Suprapubic skin (tissue), 4 donors: ENCODE measurements at regions not wholly inside any gene's neighbourhood (a gene's known extent, or its start where the extent isn't known, plus 50 kb on each side); places are given as distances from the start of the nearest gene placed in this dataset.

ENCODE experiments used
- DNase-seq, 2 donors: peaks; one replicate each; pipeline ENCODE4 v3.0.0-alpha.2; 2019; ENCODE audit warnings: low spot score in 2 of 2
- H3K27ac ChIP-seq: fragments of 200-600 bp; sonication (generic); one replicate; pipeline ENCODE4 v1.5.1; 2019
- H3K27me3 ChIP-seq: fragments of 200-600 bp; sonication (generic); one replicate; pipeline ENCODE4 v1.5.1; 2019
- H3K36me3 ChIP-seq: fragments of 200-600 bp; sonication (generic); one replicate; pipeline ENCODE4 v1.5.1; 2019
- H3K4me1 ChIP-seq: fragments of 200-600 bp; sonication (generic); one replicate; pipeline ENCODE4 v1.5.1; 2019
- H3K4me3 ChIP-seq: fragments of 200-600 bp; sonication (generic); one replicate; pipeline ENCODE4 v1.5.1; 2019; ENCODE audit warnings: mild to moderate bottlenecking
- H3K9me3 ChIP-seq: fragments of 200-600 bp; sonication (generic); one replicate; pipeline ENCODE4 v1.5.1; 2019
- EP300 ChIP-seq: sonication (generic); formaldehyde crosslinking; IDR thresholded peaks from one replicate; pipeline ENCODE4 v1.6.1; 2017; ENCODE audit warnings: antibody characterized with exemption
- POLR2A ChIP-seq, 2 donors: fragments of 450-650 bp; IDR thresholded peaks; one replicate each; pipeline ENCODE4 v1.6.1; 2017; ENCODE audit warnings: antibody characterized with exemption in 2 of 2, mild to moderate bottlenecking in 2 of 2, moderate library complexity in 2 of 2
- POLR2AphosphoS5 ChIP-seq, 3 donors: sonication (generic); formaldehyde crosslinking; IDR thresholded peaks; one replicate each; pipeline ENCODE4 v1.6.1; 2017; ENCODE audit warnings: antibody characterized with exemption in 3 of 3
- WGBS: methylation state at CpG from one replicate; pipeline ENCODE4 v1.1.5; 2018; 5-methylcytosine and 5-hydroxymethylcytosine counted together
- TF ChIP-seq, protein P1 (sequence below), 2 donors: fragments of 200-600 bp in 1 of 2; fragments of 450-650 bp in 1 of 2; sonication (generic) in 1 of 2; IDR thresholded peaks; one replicate each; pipeline ENCODE4 v1.5.1; 2016 to 2019; ENCODE audit warnings: antibody characterized with exemption in 2 of 2, mild to moderate bottlenecking in 1 of 2, moderate library complexity in 1 of 2

DNA sequence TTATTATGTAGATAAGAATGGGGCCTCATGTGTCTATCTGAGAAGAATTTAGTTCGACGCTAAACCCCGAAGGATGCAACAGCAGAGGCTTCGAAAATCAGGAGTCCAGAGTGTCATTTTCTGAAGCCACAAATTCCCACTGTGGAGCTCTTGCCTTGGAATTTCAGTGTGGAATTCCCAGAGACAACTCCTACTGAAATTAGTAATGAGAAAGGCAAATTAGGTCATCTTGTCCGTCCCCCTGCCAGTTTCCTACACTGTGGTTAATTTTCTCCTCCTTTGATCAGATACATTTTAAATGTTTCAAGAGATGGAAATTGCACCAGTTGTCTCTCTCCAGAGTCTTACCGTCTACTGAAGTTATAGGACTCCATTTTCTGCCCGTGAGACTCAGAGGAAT lies 633.6 kb downstream of the BNC2 start:
- WGBS = 66% methylated on average over 7 of the region's 7 CpGs
- peaks cover 7% of the 10 kb centered on the region for H3K4me1 ChIP-seq
- no peaks in the 10 kb centered on the region for H3K27me3 ChIP-seq
- H3K36me3 ChIP-seq = no peaks in the 10 kb centered on the region
- no peak overlapping the region for H3K27ac ChIP-seq
- TF ChIP-seq EP300 (no peak), POLR2AphosphoS5 (IDR thresholded peaks at IDR 0.05) (no peak), POLR2A (IDR thresholded peaks at IDR 0.05) (no peak)
- TF ChIP-seq, protein P1, sequence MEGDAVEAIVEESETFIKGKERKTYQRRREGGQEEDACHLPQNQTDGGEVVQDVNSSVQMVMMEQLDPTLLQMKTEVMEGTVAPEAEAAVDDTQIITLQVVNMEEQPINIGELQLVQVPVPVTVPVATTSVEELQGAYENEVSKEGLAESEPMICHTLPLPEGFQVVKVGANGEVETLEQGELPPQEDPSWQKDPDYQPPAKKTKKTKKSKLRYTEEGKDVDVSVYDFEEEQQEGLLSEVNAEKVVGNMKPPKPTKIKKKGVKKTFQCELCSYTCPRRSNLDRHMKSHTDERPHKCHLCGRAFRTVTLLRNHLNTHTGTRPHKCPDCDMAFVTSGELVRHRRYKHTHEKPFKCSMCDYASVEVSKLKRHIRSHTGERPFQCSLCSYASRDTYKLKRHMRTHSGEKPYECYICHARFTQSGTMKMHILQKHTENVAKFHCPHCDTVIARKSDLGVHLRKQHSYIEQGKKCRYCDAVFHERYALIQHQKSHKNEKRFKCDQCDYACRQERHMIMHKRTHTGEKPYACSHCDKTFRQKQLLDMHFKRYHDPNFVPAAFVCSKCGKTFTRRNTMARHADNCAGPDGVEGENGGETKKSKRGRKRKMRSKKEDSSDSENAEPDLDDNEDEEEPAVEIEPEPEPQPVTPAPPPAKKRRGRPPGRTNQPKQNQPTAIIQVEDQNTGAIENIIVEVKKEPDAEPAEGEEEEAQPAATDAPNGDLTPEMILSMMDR (IDR thresholded peaks at IDR 0.05) = no peak
- H3K4me3 ChIP-seq = no peak overlapping the region
- no peak for DNase-seq
- H3K9me3 ChIP-seq = no peaks in the 10 kb centered on the region

DNA sequence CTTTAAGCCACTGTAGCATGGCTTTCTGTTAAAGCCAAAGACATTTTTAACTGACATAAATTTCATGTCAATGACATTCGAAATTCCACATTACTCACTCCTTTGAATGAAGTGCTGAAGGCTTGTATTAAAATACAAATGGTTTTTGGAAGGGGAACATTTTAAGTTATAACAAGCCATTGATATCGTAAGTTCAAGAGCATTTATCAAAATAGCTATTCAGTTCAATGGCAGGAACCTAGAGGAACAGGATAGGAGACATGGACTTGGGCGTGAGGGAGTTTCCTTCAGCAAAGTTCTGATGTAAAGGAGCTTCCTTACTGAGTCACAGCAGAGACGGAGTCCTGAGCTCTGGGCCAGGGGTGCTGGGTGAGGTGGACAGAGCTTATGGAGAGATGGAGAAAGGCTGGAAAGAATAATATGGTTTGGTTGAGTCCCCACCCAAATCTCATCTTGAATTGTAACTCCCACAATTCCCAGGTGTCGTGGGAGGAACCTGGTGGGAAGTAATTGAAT lies 631.8 kb downstream of the BNC2 start:
- WGBS = 84% methylated on average over 5 of the region's 5 CpGs
- DNase-seq = no peak
- peaks cover 7% of the 10 kb centered on the region for H3K4me1 ChIP-seq
- no peak overlapping the region for H3K27ac ChIP-seq
- no peaks in the 10 kb centered on the region for H3K36me3 ChIP-seq
- H3K4me3 ChIP-seq = no peak overlapping the region
- H3K9me3 ChIP-seq = no peaks in the 10 kb centered on the region
- no peaks in the 10 kb centered on the region for H3K27me3 ChIP-seq
- TF ChIP-seq POLR2A (IDR thresholded peaks at IDR 0.05) (no peak), EP300 (no peak), POLR2AphosphoS5 (IDR thresholded peaks at IDR 0.05) (no peak)
- TF ChIP-seq, protein P1 (IDR thresholded peaks at IDR 0.05) = no peak

DNA sequence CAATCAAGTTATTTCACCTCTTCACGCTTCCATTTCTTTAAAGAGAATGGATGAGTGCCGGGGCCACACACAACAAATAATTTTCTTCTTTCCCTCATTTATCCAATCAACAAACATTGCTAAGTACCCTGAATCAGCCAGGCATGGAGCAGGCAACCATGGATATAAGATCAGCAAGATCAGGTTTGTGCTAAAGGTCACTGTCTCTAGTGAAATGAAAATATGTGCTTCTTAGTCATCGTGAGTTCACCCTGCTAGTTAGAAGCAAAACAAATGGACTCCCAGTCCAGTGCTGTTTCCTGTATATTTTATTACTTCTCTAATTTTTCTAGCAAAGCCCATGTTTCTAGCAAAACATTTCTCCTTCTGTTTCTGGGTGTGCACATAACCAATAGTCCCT lies 629.2 kb downstream of the BNC2 start:
- H3K27ac ChIP-seq = no peak overlapping the region
- no peaks in the 10 kb centered on the region for H3K9me3 ChIP-seq
- no peaks in the 10 kb centered on the region for H3K36me3 ChIP-seq
- 98% methylated on average over 3 of the region's 3 CpGs for WGBS
- DNase-seq = no peak
- no peak for TF ChIP-seq POLR2A (IDR thresholded peaks at IDR 0.05)
- no peak for TF ChIP-seq EP300
- TF ChIP-seq POLR2AphosphoS5 (IDR thresholded peaks at IDR 0.05) = no peak
- TF ChIP-seq, protein P1 (IDR thresholded peaks at IDR 0.05) = no peak
- H3K4me1 ChIP-seq = peaks cover 7% of the 10 kb centered on the region
- H3K4me3 ChIP-seq = no peak overlapping the region
- H3K27me3 ChIP-seq = no peaks in the 10 kb centered on the region

DNA sequence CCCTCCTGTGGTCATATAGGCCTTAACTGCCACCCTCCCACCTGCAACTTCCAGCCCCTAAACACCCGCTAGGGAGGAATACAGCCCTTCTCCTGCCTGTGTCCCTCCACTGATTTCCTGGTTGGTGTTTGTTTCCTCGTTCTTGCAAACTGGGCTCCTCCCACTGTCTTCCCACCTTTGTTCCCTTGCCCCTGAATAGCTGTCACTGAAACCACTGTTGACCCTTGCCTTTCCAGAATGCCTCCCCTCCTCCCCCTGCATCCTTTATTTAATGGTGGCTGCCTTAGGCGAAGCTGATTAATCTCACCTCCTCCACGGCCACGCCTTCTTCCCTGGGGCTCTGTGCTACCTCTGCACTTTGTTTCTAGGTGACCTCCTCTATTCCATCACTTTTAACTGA lies 626.7 kb downstream of the BNC2 start:
- no peak overlapping the region for H3K27ac ChIP-seq
- no peak overlapping the region for H3K4me3 ChIP-seq
- 77% methylated on average over 5 of the region's 5 CpGs for WGBS
- no peaks in the 10 kb centered on the region for H3K36me3 ChIP-seq
- no peak for DNase-seq
- no peaks in the 10 kb centered on the region for H3K27me3 ChIP-seq
- peaks cover 9% of the 10 kb centered on the region for H3K4me1 ChIP-seq
- TF ChIP-seq POLR2AphosphoS5 (IDR thresholded peaks at IDR 0.05) (no peak), POLR2A (IDR thresholded peaks at IDR 0.05) (no peak)
- H3K9me3 ChIP-seq = no peaks in the 10 kb centered on the region

DNA sequence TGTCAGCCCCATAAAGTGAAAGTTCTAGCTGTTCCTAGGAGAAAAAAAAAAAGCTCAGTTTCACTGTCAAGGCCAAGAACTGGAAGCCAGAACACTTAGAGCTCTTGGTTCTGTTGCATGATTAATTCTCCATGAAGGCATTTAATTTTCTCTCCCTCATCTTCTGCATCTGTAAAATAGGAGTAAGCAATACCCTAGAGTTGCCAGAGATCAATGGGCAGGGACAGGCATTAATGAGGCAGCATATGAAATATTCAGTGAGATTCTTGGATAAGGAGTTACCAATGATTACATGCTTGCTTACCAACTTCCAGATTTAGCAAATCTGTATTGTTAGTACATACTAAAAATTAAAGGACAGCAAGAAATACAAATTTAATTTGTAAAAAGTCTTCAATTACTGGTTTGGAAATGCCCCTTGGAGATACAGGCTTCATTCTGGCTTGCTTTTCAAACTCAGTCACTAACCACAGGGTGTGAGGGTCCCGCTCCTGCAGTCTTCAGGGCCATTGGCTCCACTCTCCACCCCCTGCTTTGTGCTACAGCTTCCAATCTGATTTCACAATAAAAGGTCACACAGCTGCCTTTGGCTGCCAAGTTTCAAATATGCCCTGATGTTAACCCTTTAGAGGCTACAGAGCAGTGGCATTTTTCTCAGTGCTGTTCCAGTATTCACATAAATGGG lies 624.6 kb downstream of the BNC2 start:
- H3K4me1 ChIP-seq = peaks cover 9% of the 10 kb centered on the region
- no peak overlapping the region for H3K4me3 ChIP-seq
- no peak for TF ChIP-seq POLR2A (IDR thresholded peaks at IDR 0.05)
- no peak for TF ChIP-seq EP300
- H3K27me3 ChIP-seq = no peaks in the 10 kb centered on the region
- no peak for DNase-seq
- H3K27ac ChIP-seq = peak overlapping the region; percentile 37
- no peaks in the 10 kb centered on the region for H3K36me3 ChIP-seq
- no peaks in the 10 kb centered on the region for H3K9me3 ChIP-seq
- WGBS = 50% methylated on average over 1 of the region's 1 CpG

DNA sequence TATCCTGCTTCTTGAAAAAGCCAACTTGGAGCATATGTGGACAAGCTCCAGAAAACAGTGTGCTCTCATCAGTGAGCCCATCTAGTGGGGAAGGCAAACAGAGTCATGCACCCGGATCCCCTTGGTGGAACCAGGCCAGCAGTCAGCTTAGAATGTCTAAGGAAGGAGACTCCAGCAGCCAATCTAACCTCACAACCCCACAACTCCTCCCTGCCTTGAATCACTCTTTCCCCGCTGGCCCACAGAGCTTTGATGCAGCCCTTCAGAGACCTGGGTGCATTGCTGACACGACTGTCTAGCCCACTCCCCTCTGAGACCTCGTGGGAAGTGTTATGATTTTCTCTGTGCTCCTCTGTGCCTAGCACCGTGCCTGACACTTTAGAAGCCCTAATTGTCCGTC lies 623.7 kb downstream of the BNC2 start:
- no peak overlapping the region for H3K4me3 ChIP-seq
- no peak overlapping the region for H3K27ac ChIP-seq
- H3K36me3 ChIP-seq = no peaks in the 10 kb centered on the region
- no peaks in the 10 kb centered on the region for H3K9me3 ChIP-seq
- H3K27me3 ChIP-seq = no peaks in the 10 kb centered on the region
- WGBS = 72% methylated on average over 6 of the region's 6 CpGs
- no peak for DNase-seq
- H3K4me1 ChIP-seq = peaks cover 9% of the 10 kb centered on the region
- no peak for TF ChIP-seq POLR2A (IDR thresholded peaks at IDR 0.05)
- TF ChIP-seq, protein P1 (IDR thresholded peaks at IDR 0.05) = no peak
- no peak for TF ChIP-seq EP300
- no peak for TF ChIP-seq POLR2AphosphoS5 (IDR thresholded peaks at IDR 0.05)
